RKO (cell line): ENCODE measurements at regions not wholly inside any gene's neighbourhood (a gene's known extent, or its start where the extent isn't known, plus 50 kb on each side); places are given as distances from the start of the nearest gene placed in this dataset.
"Not testable (repeated sequence)": the region's sequence is repeated elsewhere in the genome, so short reads cannot be mapped to it uniquely, and the experiment has no call there.

Source experiments
- DNase-seq: peaks from one replicate; pipeline ENCODE4 v3.0.0-alpha.2; 2016; ENCODE audit warnings: low spot score

GRCh38 chr1:187958207-187958606 lies 1129.5 kb downstream of the PLA2G4A start:
- no peak for DNase-seq

GRCh38 chr1:187959062-187959461 lies 1130.3 kb downstream of the PLA2G4A start:
- no peak for DNase-seq

- no peak for DNase-seq
Measured at GRCh38 chr1:187960125-187960638, 1131.4 kb downstream of the PLA2G4A start.

- no peak for DNase-seq
Measured at GRCh38 chr1:187961895-187962294, 1133.1 kb downstream of the PLA2G4A start.

- DNase-seq: no peak
Measured at GRCh38 chr1:187971851-187972250, 1143.1 kb downstream of the PLA2G4A start.

- no peak for DNase-seq
Measured at GRCh38 chr1:187977298-187977697, 1148.5 kb downstream of the PLA2G4A start.

- no peak for DNase-seq
Measured at GRCh38 chr1:187985145-187985896, 1156.6 kb downstream of the PLA2G4A start.

GRCh38 chr1:187985897-187986654 lies 1157.3 kb downstream of the PLA2G4A start:
- DNase-seq: no peak

- no peak for DNase-seq
Measured at GRCh38 chr1:187987236-187987776, 1158.6 kb downstream of the PLA2G4A start.

GRCh38 chr1:187991944-187992343 lies 1163.2 kb downstream of the PLA2G4A start:
- DNase-seq: no peak

GRCh38 chr1:187996780-187997179 lies 1168.0 kb downstream of the PLA2G4A start:
- no peak for DNase-seq

GRCh38 chr1:187999973-188000372 lies 1171.2 kb downstream of the PLA2G4A start:
- no peak for DNase-seq

GRCh38 chr1:188003687-188004086 lies 1174.9 kb downstream of the PLA2G4A start:
- not testable (repeated sequence) for DNase-seq

GRCh38 chr1:188004849-188005248 lies 1176.1 kb downstream of the PLA2G4A start:
- no peak for DNase-seq

- no peak for DNase-seq
Measured at GRCh38 chr1:188006354-188006753, 1177.6 kb downstream of the PLA2G4A start.

GRCh38 chr1:188013222-188013849 lies 1184.6 kb downstream of the PLA2G4A start:
- DNase-seq: not testable (repeated sequence)

- DNase-seq: no peak
Measured at GRCh38 chr1:188017921-188018320, 1189.2 kb downstream of the PLA2G4A start.

GRCh38 chr1:188022661-188023060 lies 1193.9 kb downstream of the PLA2G4A start:
- DNase-seq: no peak

GRCh38 chr1:188023206-188023605 lies 1194.5 kb downstream of the PLA2G4A start:
- DNase-seq: no peak

- DNase-seq: peak; percentile 96
Measured at GRCh38 chr1:188027613-188028012, 1198.9 kb downstream of the PLA2G4A start.

GRCh38 chr1:188037572-188037971 lies 1208.8 kb downstream of the PLA2G4A start:
- DNase-seq: not testable (repeated sequence)

- no peak for DNase-seq
Measured at GRCh38 chr1:188043536-188044245, 1214.9 kb downstream of the PLA2G4A start.
